Activated B cell treated with CpG ODN at 0.5 μM for 24 hours (primary cell): ENCODE measurements at regions not wholly inside any gene's neighbourhood (a gene's known extent, or its start where the extent isn't known, plus 50 kb on each side); places are given as distances from the start of the nearest gene placed in this dataset.

Experiments used
- ATAC-seq: fragments of 200-7000 bp; cut with Tn5 transposase; one replicate; pipeline ENCODE4 v1.10.0; 2021; ENCODE audit warnings: low read depth, mild to moderate bottlenecking, moderate library complexity
- CTCF ChIA-PET: fragments of 350-600 bp; sonication (Branson Sonifier 250); formaldehyde crosslinking; loops from one replicate; lab custom pipeline; 2021; ENCODE audit warnings: antibody characterized with exemption; lab: Charles Lee
- POLR2A ChIA-PET: fragments of 350-600 bp; sonication (Branson Sonifier 250); formaldehyde crosslinking; loops from one replicate; lab custom pipeline; 2021; ENCODE audit warnings: antibody characterized with exemption; lab: Charles Lee
- DNase-seq: peaks from one replicate; pipeline ENCODE4 v3.0.0; 2022
- H3K27ac Mint-ChIP-seq: one replicate; pipeline ENCODE4 v1.8.0; 2020; ENCODE audit warnings: mixed read lengths
- H3K27me3 Mint-ChIP-seq: one replicate; pipeline ENCODE4 v1.8.0; 2021; ENCODE audit warnings: mixed read lengths
- H3K36me3 Mint-ChIP-seq: one replicate; pipeline ENCODE4 v1.8.0; 2021; ENCODE audit warnings: low read depth, mixed read lengths
- H3K4me1 Mint-ChIP-seq: one replicate; pipeline ENCODE4 v1.8.0; 2021; ENCODE audit warnings: mixed read lengths
- H3K4me3 Mint-ChIP-seq: one replicate; pipeline ENCODE4 v1.8.0; 2020; ENCODE audit warnings: mild to moderate bottlenecking, mixed read lengths
- H3K9me3 Mint-ChIP-seq: one replicate; pipeline ENCODE4 v1.8.0; 2020; ENCODE audit warnings: mixed read lengths
- intact Hi-C: fragments of 100-400 bp; cut with micrococcal nuclease; formaldehyde crosslinking; loops from one replicate; pipeline ENCODE4 v1.15.1; 2024
- TF ChIP-seq, protein P1 (sequence below): fragments of 200-600 bp; IDR thresholded peaks from one replicate; pipeline ENCODE4 v1.8.0; 2022; ENCODE audit warnings: antibody characterized with exemption, mild to moderate bottlenecking

DNA sequence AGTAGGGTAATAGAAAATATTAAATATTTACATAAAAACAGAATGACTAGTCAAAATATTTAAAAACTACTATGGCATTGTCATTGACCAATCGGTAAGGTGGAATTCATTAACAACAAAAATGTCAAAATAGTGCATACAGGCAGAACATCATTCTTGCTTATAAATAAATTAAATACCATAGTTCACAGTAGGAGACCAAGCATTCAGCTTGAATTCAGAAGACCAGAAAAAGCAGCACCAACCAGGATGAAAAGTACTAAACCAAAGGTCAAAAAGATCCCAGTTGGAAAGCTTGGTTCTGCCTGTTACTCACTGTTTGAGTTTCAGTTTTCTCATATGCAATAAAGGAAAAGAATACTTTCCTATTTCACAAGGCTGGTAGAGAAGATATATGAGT is 244.3 kb downstream of the OSR1 start:
- ChIA-PET POLR2A (no interaction called here), CTCF (no interaction called here)
- Mint-ChIP-seq H3K27me3 (no peaks in the 10 kb centered on the region), H3K4me3 (no peak overlapping the region), H3K27ac (no peak overlapping the region), H3K36me3 (no peaks in the 10 kb centered on the region), H3K9me3 (peaks cover 2% of the 10 kb centered on the region), H3K4me1 (no peaks in the 10 kb centered on the region)
- intact Hi-C loops, result no loop called here
- DNase-seq (no peak), ATAC-seq (no peak)
- TF ChIP-seq, protein P1, sequence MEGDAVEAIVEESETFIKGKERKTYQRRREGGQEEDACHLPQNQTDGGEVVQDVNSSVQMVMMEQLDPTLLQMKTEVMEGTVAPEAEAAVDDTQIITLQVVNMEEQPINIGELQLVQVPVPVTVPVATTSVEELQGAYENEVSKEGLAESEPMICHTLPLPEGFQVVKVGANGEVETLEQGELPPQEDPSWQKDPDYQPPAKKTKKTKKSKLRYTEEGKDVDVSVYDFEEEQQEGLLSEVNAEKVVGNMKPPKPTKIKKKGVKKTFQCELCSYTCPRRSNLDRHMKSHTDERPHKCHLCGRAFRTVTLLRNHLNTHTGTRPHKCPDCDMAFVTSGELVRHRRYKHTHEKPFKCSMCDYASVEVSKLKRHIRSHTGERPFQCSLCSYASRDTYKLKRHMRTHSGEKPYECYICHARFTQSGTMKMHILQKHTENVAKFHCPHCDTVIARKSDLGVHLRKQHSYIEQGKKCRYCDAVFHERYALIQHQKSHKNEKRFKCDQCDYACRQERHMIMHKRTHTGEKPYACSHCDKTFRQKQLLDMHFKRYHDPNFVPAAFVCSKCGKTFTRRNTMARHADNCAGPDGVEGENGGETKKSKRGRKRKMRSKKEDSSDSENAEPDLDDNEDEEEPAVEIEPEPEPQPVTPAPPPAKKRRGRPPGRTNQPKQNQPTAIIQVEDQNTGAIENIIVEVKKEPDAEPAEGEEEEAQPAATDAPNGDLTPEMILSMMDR, result no peak

DNA sequence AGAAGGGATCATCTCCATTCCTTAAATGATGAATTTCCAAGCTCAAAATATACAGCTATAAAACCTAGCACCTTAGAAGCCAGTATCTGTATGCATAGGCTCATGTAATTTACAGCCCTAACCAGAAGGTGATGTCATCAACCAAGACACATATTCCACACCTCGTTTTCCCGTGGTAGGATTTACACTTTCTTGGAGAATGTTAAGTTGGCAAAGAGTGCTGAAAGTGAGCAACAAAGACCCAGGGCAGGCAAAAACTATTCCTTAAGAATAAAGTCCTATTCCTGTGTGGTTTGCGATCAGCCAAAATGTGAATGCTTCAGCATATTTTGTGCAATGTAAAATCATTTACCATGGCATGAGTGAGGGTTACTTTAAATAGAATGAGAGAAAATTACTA is 247.1 kb downstream of the OSR1 start:
- ChIA-PET POLR2A (no interaction called here), CTCF (no interaction called here)
- no peak for DNase-seq
- Mint-ChIP-seq H3K9me3 (peaks cover 2% of the 10 kb centered on the region), H3K4me3 (no peak overlapping the region), H3K4me1 (no peaks in the 10 kb centered on the region), H3K36me3 (no peaks in the 10 kb centered on the region), H3K27me3 (no peaks in the 10 kb centered on the region), H3K27ac (no peak overlapping the region)
- no peak for ATAC-seq
- intact Hi-C loops, result no loop called here
- TF ChIP-seq, protein P1, result no peak

DNA sequence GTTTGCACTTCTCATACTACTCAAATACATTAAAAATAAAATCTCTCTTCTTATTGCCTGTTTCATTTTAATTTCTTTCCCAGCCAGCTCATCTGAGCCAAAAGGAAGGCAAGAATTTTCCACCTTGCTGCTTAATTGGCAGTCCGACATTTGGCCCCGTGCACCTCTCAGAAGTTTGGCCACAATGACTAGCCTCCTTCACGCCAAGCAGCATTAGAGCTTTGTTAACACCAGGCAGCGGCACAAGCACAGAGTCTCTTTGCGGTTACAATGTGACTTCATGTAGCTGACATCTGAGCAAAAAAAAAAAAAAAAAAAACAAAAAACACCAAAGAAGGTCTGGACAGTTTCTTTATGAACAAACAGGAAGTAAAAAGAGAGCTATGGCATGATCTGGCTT is 248.9 kb downstream of the OSR1 start:
- H3K4me1 Mint-ChIP-seq, result no peaks in the 10 kb centered on the region
- H3K27me3 Mint-ChIP-seq, result no peaks in the 10 kb centered on the region
- no peak overlapping the region for H3K27ac Mint-ChIP-seq
- TF ChIP-seq, protein P1, result no peak
- ATAC-seq (no peak), DNase-seq (no peak)
- H3K36me3 Mint-ChIP-seq, result no peaks in the 10 kb centered on the region
- no peak overlapping the region for H3K4me3 Mint-ChIP-seq
- ChIA-PET CTCF (no interaction called here), POLR2A (no interaction called here)
- intact Hi-C loops, result no loop called here
- peaks cover 2% of the 10 kb centered on the region for H3K9me3 Mint-ChIP-seq

DNA sequence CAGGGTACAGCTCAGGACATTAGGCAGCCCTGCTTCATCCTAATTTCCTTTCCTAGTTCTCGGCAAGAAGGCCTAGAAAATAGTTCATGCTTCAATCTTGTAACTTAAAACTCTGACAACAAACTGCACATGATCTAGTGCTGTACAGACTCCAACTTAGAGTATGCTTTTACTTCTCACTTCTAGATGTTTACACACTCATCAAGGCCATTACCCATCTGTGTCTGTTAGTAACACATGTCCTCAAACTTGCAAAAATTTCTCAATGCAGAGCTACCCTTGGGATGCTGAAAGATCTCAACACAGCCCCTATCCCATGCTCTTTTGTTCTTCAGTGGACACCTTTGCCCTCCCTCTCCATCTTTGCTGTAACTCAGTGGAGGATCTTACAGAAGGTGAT is 252.0 kb downstream of the OSR1 start:
- no peak overlapping the region for H3K27ac Mint-ChIP-seq
- POLR2A ChIA-PET, result no interaction called here
- H3K4me1 Mint-ChIP-seq, result no peaks in the 10 kb centered on the region
- peaks cover 2% of the 10 kb centered on the region for H3K9me3 Mint-ChIP-seq
- CTCF ChIA-PET, result no interaction called here
- no peak overlapping the region for H3K4me3 Mint-ChIP-seq
- ATAC-seq (no peak), DNase-seq (no peak)
- TF ChIP-seq, protein P1, result no peak
- intact Hi-C loops, result no loop called here
- H3K36me3 Mint-ChIP-seq, result no peaks in the 10 kb centered on the region
- H3K27me3 Mint-ChIP-seq, result no peaks in the 10 kb centered on the region

DNA sequence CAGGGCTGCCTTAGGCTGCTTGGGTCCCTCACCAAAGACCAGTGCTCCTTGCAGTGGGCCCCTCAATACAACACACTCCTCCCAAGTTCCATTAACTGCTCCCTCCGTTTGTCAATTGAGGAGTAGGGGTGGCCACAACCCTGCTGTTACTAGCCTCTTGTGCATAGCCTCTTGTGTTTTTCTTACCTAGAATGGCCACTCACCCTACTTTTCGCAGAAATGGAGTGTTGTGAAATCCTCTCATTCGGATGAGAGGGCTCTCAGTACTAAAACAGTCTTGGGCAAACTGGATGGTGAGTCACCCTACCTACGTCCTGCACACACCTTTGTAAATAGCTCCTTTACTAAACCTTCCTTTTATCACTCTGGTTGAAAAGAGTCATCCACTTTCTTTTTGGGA is 253.9 kb downstream of the OSR1 start:
- no peak for ATAC-seq

More for the DNA sequence above, 253.9 kb downstream of the OSR1 start:
- ChIA-PET CTCF (no interaction called here), POLR2A (no interaction called here)
- H3K27ac Mint-ChIP-seq, result no peak overlapping the region
- DNase-seq, result no peak
- H3K4me3 Mint-ChIP-seq, result no peak overlapping the region
- TF ChIP-seq, protein P1, result no peak
- no peaks in the 10 kb centered on the region for H3K4me1 Mint-ChIP-seq
- peaks cover 2% of the 10 kb centered on the region for H3K9me3 Mint-ChIP-seq
- H3K27me3 Mint-ChIP-seq, result no peaks in the 10 kb centered on the region
- intact Hi-C loops, result no loop called here
- H3K36me3 Mint-ChIP-seq, result no peaks in the 10 kb centered on the region
